Activated T-cell treated with anti-CD3 and anti-CD28 coated beads, Interleukin-2, amount 50 U/mL, for 72 hours (primary cell): ENCODE measurements at regions not wholly inside any gene's neighbourhood (a gene's known extent, or its start where the extent isn't known, plus 50 kb on each side); places are given as distances from the start of the nearest gene placed in this dataset.
"Not testable (repeated sequence)": the region's sequence is repeated elsewhere in the genome, so short reads cannot be mapped to it uniquely, and the experiment has no call there.

Source experiments
- ATAC-seq, 2 donors: fragments of 150-1000 bp; cut with Tn5 transposase; replicated peaks in 1 of 2; 2 replicates each; pipeline ENCODE4 v1.10.0; 2021; ENCODE audit warnings: moderate library complexity in 2 of 2, mild to moderate bottlenecking in 1 of 2
- DNase-seq, 2 donors: peaks; one replicate each; pipeline ENCODE4 v3.0.0; 2021 to 2022; ENCODE audit warnings: mixed read lengths in 1 of 2
- H3K27ac Mint-ChIP-seq: one replicate; pipeline ENCODE4 v1.8.0; 2022; ENCODE audit warnings: mild to moderate bottlenecking, moderate library complexity, mixed read lengths
- H3K27me3 Mint-ChIP-seq: one replicate; pipeline ENCODE4 v1.8.0; 2022; ENCODE audit warnings: low read depth, mixed read lengths
- H3K36me3 Mint-ChIP-seq, 2 donors: one replicate each; pipeline ENCODE4 v1.8.0; 2022; ENCODE audit warnings: mixed read lengths in 2 of 2, mild to moderate bottlenecking in 1 of 2; ENCODE audit not compliant: insufficient read depth in 2 of 2
- H3K4me1 Mint-ChIP-seq: one replicate; pipeline ENCODE4 v1.8.0; 2022; ENCODE audit warnings: low read depth, mixed read lengths
- H3K4me3 Mint-ChIP-seq, 2 donors: one replicate each; pipeline ENCODE4 v1.8.0; 2022; ENCODE audit warnings: mild to moderate bottlenecking in 2 of 2, mixed read lengths in 2 of 2, moderate library complexity in 2 of 2
- H3K9me3 Mint-ChIP-seq, 2 donors: one replicate each; pipeline ENCODE4 v1.8.0; 2022; ENCODE audit warnings: mixed read lengths in 2 of 2

DNA sequence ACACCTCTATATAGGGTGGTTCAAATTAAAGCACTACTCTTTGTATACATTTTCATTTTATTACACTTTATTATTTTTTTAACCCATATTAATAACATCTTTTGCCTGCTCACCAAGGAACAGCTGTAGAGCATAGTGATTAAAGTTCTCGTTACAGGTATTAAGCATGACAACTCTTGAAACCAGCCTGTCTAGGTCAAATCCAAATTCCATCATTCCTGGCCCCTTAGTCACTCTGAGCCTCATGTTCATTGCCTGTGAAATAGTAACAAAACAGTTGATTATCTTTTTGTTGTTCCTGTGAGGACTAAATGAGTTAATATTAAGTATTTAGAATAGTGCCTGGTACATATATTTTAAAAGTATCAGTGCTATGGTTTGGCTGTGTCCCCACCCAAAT lies 334.5 kb downstream of the RAB38 start:
- peaks cover 1 to 6% of the 10 kb centered on the region in 2 donors for H3K9me3 Mint-ChIP-seq
- no peak for ATAC-seq
- H3K36me3 Mint-ChIP-seq: no peaks in the 10 kb centered on the region
- no peaks in the 10 kb centered on the region for H3K4me1 Mint-ChIP-seq
- no peak for DNase-seq
- H3K27me3 Mint-ChIP-seq: no peaks in the 10 kb centered on the region
- no peak overlapping the region for H3K4me3 Mint-ChIP-seq
- no peak overlapping the region for H3K27ac Mint-ChIP-seq

DNA sequence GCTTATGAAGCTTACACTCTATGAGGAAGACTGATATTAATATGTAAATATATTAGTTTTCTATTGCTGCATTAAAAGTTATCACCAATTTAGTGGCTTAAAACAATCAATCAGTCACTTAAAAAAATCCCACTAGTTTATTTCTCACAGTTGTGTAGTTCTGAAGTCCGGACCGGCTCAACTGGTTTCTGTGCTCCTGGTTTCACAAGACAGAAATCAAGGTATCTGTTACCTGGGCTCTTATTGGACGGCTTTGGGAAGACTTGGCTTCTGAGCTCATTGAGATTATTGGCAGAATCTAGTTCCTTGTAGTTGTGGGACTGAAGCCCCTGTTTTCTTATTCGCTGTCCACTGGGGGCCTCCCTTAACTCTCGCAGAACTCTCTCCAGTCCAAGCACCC lies 343.0 kb downstream of the RAB38 start:
- no peak for ATAC-seq
- peaks cover 3% of the 10 kb centered on the region in 2 donors for H3K9me3 Mint-ChIP-seq
- DNase-seq: no peak
- H3K27me3 Mint-ChIP-seq: no peaks in the 10 kb centered on the region
- no peak overlapping the region for H3K4me3 Mint-ChIP-seq
- H3K4me1 Mint-ChIP-seq: no peaks in the 10 kb centered on the region
- no peaks in the 10 kb centered on the region for H3K36me3 Mint-ChIP-seq
- no peak overlapping the region for H3K27ac Mint-ChIP-seq

DNA sequence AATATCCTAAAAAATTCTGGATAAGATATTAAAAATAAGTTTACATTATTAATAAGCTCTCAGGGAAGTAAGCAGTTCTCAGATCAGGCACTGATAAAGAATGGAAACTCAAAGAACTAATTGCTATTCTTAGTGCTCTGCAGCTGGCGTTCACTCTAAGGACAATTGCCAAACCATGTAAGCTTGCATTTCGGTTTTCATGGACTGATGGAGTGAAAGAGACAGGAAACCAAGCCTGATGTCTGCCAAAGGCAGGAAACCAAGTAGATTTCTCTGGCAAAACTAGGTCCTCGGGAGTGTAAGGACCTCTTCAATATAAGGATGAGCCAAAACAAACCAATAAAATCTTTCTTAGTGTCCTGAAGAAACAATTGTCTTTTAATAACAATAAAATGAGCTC lies 355.2 kb downstream of the RAB38 start:
- Mint-ChIP-seq H3K4me3 (no peak overlapping the region), H3K27ac (no peak overlapping the region), H3K36me3 (no peaks in the 10 kb centered on the region), H3K4me1 (no peaks in the 10 kb centered on the region), H3K27me3 (no peaks in the 10 kb centered on the region), H3K9me3 (no peaks in the 10 kb centered on the region)
- ATAC-seq (no peak), DNase-seq (no peak)

DNA sequence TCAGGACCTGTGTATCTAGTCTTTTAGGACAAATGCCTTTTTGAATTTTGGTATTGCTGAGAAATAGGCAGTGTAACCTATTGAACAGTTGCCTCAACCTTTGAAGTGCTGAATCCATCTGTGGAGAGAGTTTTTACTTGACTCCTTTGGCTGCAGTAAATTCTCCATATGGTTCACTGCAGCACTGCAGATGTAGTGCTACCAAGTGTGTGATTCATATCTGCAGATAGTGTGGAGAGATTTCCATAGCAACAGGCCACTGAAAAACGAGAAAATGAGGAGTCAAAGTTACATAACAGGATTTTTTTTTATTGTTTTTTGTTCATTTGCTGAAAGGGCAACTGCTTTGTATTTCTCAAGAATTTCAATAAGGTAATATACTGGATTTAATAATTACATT lies 356.1 kb downstream of the RAB38 start:
- Mint-ChIP-seq H3K27ac (no peak overlapping the region), H3K9me3 (no peaks in the 10 kb centered on the region), H3K27me3 (no peaks in the 10 kb centered on the region), H3K4me1 (no peaks in the 10 kb centered on the region), H3K4me3 (no peak overlapping the region), H3K36me3 (no peaks in the 10 kb centered on the region)
- no peak for DNase-seq
- ATAC-seq: no peak

DNA sequence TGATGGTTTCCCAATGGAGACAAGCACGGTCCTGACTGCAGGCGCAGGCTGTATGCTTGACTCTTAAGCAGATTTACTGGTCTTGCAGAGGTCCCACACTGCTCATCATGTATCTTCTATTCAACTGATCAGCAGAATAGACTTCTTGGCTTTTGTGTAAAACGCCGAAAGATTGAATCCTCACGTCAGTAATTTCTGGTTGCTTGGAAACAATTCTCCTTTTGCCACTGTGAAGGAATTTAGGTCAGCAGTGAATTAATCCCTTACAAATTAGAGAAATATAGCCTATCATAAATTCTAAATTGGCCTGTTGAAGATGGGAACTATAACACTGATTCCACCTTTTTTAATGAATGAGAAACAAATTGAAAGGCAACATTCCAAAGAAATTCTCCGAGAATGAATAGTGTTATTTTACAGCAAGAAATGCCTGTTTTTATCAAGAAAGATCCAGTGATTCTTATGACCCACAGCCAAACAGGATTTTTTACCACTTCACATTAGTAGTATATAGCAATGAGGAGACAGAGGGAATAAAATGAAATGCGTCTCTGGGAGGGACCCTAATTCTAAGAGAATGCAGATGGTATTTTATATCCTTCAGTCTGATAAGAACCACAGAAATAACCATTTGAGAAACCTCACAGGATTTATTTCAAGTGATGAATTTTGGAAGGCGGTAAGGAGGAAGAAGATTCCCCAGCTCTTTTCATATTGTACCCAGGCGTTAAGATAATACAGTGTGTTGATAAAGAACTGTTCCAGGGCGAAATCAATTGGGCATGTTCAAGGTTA lies 362.5 kb downstream of the RAB38 start:
- Mint-ChIP-seq H3K27me3 (no peaks in the 10 kb centered on the region), H3K4me1 (no peaks in the 10 kb centered on the region), H3K4me3 (no peak overlapping the region), H3K9me3 (no peaks in the 10 kb centered on the region), H3K36me3 (no peaks in the 10 kb centered on the region), H3K27ac (no peak overlapping the region)
- ATAC-seq (no peak), DNase-seq (no peak)

DNA sequence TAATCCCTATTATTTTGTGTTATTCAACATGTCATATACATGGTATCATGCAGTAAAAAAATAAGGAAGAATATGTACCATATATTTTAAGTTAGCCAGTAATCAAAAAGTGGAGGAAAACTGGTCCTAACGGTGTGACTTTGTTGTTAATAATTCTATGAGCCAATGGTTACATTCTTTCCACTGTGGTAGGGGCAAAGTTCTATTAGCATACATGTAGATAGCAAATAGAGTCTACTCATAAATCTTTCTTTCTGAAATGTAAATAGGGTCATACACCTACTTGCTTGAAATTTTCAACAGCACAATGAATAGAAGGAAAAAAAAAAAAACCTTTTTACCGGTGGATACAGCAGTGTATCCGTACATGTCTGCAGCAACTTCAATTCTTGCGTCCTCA lies 364.8 kb downstream of the RAB38 start:
- no peaks in the 10 kb centered on the region for H3K9me3 Mint-ChIP-seq

DNA sequence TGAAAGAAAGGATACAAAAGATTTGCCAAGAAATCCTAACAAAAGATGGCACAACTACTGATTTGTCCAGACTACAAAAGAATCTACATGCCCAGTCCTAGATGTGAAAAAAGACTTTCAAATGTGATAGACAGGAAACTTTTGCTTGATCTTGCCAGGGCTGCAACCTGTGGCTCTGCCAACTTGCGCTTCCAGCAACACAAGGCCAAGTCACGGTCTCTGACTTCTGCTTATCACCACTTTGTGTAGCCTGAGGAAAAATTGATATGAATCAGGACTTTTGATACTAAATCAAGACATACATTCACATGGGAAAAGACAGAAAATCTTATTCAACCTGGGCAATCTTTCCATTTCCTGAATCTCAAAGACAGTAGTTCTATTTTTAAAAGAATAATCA lies 366.0 kb downstream of the RAB38 start:
- ATAC-seq: no peak
- H3K4me1 Mint-ChIP-seq: no peaks in the 10 kb centered on the region
- no peak for DNase-seq
- H3K27me3 Mint-ChIP-seq: no peaks in the 10 kb centered on the region
- H3K27ac Mint-ChIP-seq: no peak overlapping the region
- no peaks in the 10 kb centered on the region for H3K9me3 Mint-ChIP-seq
- H3K36me3 Mint-ChIP-seq: no peaks in the 10 kb centered on the region
- no peak overlapping the region for H3K4me3 Mint-ChIP-seq

More for the DNA sequence above, 364.8 kb downstream of the RAB38 start:
- Mint-ChIP-seq H3K4me3 (no peak overlapping the region), H3K4me1 (no peaks in the 10 kb centered on the region), H3K27ac (no peak overlapping the region), H3K27me3 (no peaks in the 10 kb centered on the region), H3K36me3 (no peaks in the 10 kb centered on the region)
- DNase-seq: no peak
- ATAC-seq: no peak

DNA sequence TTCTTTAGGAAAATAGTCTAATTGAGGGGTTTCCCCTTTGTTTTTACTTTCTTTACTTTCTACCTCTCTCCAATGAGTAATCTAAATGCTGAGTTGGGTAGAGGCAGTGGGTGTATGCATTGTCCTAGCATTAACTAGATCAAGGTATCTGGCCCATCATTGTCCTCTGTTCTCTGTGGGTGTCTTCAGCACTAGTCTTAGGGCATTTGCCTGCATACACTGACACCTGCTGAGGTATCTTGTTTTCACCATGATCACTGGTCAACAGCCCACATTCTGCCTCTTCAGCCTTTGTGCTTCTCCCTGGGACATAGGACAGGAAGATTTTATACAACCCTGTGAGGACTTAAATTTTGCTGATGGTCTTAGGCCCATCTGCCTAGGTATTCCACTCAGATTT lies 371.1 kb downstream of the RAB38 start:
- Mint-ChIP-seq H3K27me3 (no peaks in the 10 kb centered on the region), H3K27ac (no peak overlapping the region), H3K4me3 (no peak overlapping the region), H3K9me3 (peaks cover 0 to 6% of the 10 kb centered on the region in 2 donors), H3K36me3 (no peaks in the 10 kb centered on the region), H3K4me1 (no peaks in the 10 kb centered on the region)
- DNase-seq (no peak), ATAC-seq (no peak)

DNA sequence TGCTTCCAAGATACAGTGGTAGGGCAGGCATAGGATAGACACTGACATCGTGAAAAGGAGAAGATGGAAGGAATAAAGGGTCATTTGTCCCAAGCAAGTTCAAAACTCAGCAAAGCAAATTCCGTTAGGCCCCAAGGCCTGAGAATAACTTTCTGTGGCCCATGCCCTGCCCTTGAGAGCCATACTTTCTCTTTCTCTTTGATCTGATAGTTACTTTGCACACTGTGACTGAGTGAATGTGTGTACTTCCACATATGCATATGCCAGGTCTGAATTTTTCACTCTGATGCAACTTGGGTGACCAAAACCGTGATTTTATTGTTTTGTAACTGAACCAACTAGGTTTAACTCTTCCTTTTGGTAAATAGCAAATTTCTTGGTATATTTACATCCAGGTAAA lies 371.5 kb downstream of the RAB38 start:
- no peak for ATAC-seq
- Mint-ChIP-seq H3K27ac (no peak overlapping the region), H3K4me3 (no peak overlapping the region), H3K4me1 (no peaks in the 10 kb centered on the region), H3K27me3 (no peaks in the 10 kb centered on the region), H3K9me3 (peaks cover 0 to 6% of the 10 kb centered on the region in 2 donors), H3K36me3 (no peaks in the 10 kb centered on the region)
- DNase-seq: no peak

DNA sequence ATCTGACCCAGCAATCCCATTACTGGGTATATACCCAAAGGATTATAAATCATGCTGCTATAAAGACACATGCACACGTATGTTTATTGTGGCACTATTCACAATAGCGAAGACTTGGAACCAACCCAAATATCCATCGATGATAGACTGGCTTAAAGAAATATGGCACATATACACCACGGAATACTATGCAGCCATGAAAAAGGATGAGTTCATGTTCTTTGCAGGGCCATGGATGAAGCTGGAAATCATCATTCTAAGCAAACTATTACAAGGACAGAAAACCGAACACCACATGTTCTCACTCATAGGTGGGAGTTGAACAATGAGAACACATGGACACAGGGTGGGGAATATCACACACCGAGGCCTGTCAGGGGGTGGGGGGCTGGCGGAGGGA lies 390.4 kb downstream of the RAB38 start:
- H3K4me1 Mint-ChIP-seq, H3K27me3 Mint-ChIP-seq, H3K9me3 Mint-ChIP-seq, H3K27ac Mint-ChIP-seq, H3K4me3 Mint-ChIP-seq, H3K36me3 Mint-ChIP-seq, ATAC-seq, DNase-seq: not testable (repeated sequence)

DNA sequence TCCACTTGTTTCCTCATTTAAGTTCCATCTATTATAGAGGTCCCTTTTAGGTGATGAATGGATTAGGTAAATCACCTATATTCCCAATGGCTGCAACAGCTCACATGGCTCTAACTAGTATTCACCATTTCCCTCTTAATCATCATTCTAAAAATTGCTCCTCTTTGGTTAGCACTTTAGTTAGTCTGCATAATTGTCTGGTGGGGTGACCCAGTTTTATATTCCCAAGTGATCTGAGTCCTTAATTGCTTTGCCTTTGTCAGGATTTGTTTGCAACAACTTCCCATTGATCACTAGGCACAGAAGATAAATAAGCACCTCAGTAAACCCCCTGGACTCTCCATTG lies 395.2 kb downstream of the RAB38 start:
- H3K4me1 Mint-ChIP-seq: no peaks in the 10 kb centered on the region

DNA sequence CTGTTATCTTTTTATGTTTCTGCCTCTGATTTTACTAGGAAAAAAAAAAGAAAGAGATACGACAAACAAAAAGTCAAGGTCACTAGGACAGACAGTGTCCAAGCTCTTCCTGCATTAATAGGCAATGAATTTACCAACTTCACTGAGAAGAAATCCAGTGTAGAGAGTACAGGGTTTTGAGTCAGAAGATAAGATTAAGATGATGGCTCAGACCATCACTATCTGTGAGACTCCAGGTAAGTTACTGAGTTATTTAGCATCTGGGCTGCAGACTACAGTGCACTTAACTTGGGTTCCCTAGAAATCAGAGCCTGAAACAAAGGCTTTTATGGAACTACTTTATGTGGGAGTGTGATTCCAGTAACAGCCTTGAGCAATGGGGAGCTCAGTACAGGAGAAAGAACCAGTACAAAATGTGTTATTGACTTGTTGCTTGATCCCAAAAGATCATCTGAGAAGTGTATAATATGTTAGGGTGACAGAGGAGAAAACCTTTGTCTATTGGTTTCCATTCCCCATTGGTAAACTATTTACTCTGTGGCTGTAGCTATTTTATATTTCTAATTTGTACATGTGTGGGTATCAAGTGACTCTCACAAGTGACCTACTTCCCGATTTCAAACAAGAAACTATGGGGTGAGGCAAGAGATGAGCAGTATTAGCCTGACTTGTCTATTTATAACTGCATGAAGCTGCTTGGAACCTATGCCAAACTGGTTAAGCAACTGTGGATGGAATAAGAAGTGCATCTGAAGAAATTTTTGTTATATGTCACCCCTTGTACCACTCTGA lies 395.8 kb downstream of the RAB38 start:
- DNase-seq: no peak
- Mint-ChIP-seq H3K9me3 (peaks cover 2 to 7% of the 10 kb centered on the region in 2 donors), H3K27ac (no peak overlapping the region)

More for the DNA sequence above, 395.2 kb downstream of the RAB38 start:
- Mint-ChIP-seq H3K9me3 (peaks cover 2 to 7% of the 10 kb centered on the region in 2 donors), H3K27me3 (no peaks in the 10 kb centered on the region), H3K27ac (no peak overlapping the region), H3K36me3 (peaks cover 0 to 2% of the 10 kb centered on the region in 2 donors), H3K4me3 (no peak overlapping the region)
- ATAC-seq: no peak
- no peak for DNase-seq

DNA sequence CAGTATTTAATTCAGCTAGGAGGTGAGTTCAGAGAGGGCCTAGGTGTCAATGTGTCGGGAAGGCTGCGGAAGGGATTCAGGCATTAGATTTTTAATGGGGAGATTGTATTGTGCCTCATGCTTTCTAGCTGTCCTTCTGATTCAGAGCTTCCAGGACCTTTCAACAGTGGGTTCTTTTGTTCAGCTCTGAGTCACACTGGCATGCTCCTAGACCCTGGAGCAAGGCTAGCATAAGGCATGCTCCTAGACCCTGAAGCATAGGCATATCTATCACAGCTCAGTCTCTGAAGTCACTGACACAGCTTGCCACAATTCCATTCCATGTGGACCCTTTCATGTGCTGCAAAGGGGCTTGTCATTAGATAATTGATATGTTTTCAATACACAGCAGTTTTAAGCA lies 396.9 kb downstream of the RAB38 start:
- Mint-ChIP-seq H3K27me3 (no peaks in the 10 kb centered on the region), H3K4me1 (no peaks in the 10 kb centered on the region), H3K36me3 (peaks cover 0 to 2% of the 10 kb centered on the region in 2 donors), H3K9me3 (peaks cover 0 to 7% of the 10 kb centered on the region in 2 donors), H3K4me3 (no peak overlapping the region), H3K27ac (no peak overlapping the region)
- no peak for ATAC-seq
- no peak for DNase-seq

More for the DNA sequence above, 395.8 kb downstream of the RAB38 start:
- no peak for ATAC-seq
- Mint-ChIP-seq H3K36me3 (peaks cover 0 to 2% of the 10 kb centered on the region in 2 donors), H3K27me3 (no peaks in the 10 kb centered on the region), H3K4me1 (no peaks in the 10 kb centered on the region), H3K4me3 (no peak overlapping the region)
